Spleen (tissue), 11 donors: ENCODE measurements at regions not wholly inside any gene's neighbourhood (a gene's known extent, or its start where the extent isn't known, plus 50 kb on each side); places are given as distances from the start of the nearest gene placed in this dataset.

Experiments used
- DNase-seq: peaks from one replicate; pipeline ENCODE4 v3.0.0-alpha.2; 2020
- H3K27ac ChIP-seq, 8 donors: fragments of 200-600 bp; sonication (generic) in 7 of 8; 1 replicate in 4 of 8; 2 replicates in 4 of 8; pipeline versions ENCODE4 v1.5.0 to v1.8.0; 2016 to 2021; ENCODE audit warnings: inconsistent platforms in 4 of 8, mild to moderate bottlenecking in 4 of 8, moderate library complexity in 1 of 8
- H3K27me3 ChIP-seq, 7 donors: fragments of 200-600 bp; sonication (generic) in 6 of 7; replicated peaks in 1 of 7; 1 replicate in 4 of 7; 2 replicates in 3 of 7; pipeline versions ENCODE4 v1.5.0 to v1.8.0; 2016 to 2021; ENCODE audit warnings: inconsistent platforms in 3 of 7, mild to moderate bottlenecking in 1 of 7
- H3K36me3 ChIP-seq, 6 donors: fragments of 200-600 bp; sonication (generic) in 5 of 6; 1 replicate in 4 of 6; 2 replicates in 2 of 6; pipeline versions ENCODE4 v1.5.0 to v1.8.0; 2016 to 2021; ENCODE audit warnings: inconsistent platforms in 2 of 6
- H3K4me1 ChIP-seq, 6 donors: fragments of 200-600 bp; sonication (generic) in 5 of 6; 1 replicate in 3 of 6; 2 replicates in 3 of 6; pipeline versions ENCODE4 v1.5.0 to v1.8.0; 2016 to 2021; ENCODE audit warnings: inconsistent platforms in 3 of 6
- H3K4me3 ChIP-seq, 8 donors: fragments of 200-600 bp; sonication (generic) in 7 of 8; 1 replicate in 4 of 8; 2 replicates in 4 of 8; pipeline versions ENCODE4 v1.5.0 to v1.8.0; 2016 to 2021; ENCODE audit warnings: inconsistent platforms in 4 of 8, mild to moderate bottlenecking in 4 of 8, moderate library complexity in 2 of 8
- H3K9me3 ChIP-seq, 8 donors: fragments of 200-600 bp; sonication (generic) in 7 of 8; 1 replicate in 4 of 8; 2 replicates in 4 of 8; pipeline versions ENCODE4 v1.5.0 to v1.8.0; 2016 to 2021; ENCODE audit warnings: inconsistent platforms in 4 of 8
- CTCF ChIP-seq, 11 experiments: fragments of 200-600 bp in 7 of 11; fragments of 450-650 bp in 4 of 11; sonication (generic) in 4 of 11; IDR thresholded peaks in 8 of 11; conservative IDR thresholded peaks in 3 of 11; 1 replicate in 7 of 11; 2 replicates in 4 of 11; pipeline versions ENCODE4 v1.4.0 to v1.8.0; 2016 to 2021; ENCODE audit warnings: antibody characterized with exemption in 11 of 11, inconsistent platforms in 4 of 11, mild to moderate bottlenecking in 1 of 11
- POLR2A ChIP-seq, 3 donors: fragments of 450-650 bp; IDR thresholded peaks; one replicate each; pipeline ENCODE4 v1.5.1; 2017; ENCODE audit warnings: antibody characterized with exemption in 3 of 3, mild to moderate bottlenecking in 1 of 3
- POLR2AphosphoS5 ChIP-seq, 3 donors: sonication (generic); formaldehyde crosslinking; IDR thresholded peaks; one replicate each; pipeline ENCODE4 v1.5.1; 2017; ENCODE audit warnings: antibody characterized with exemption in 3 of 3
- WGBS, 5 donors: extraction: QIAGEN DNeasy Blood & Tissue Kit in 3 of 5; methylation state at CpG; one replicate each; pipeline versions ENCODE4 v1.1.5 to v1.1.7; 2013 to 2018; 5-methylcytosine and 5-hydroxymethylcytosine counted together
- intact Hi-C: fragments of 100-400 bp; cut with DNase I; formaldehyde crosslinking; loops from one replicate; pipeline ENCODE4 v1.15.0; 2023; ENCODE audit warnings: low total_unique reads
- donor health status: healthy with polysubstance abuse.
- donor health status: DM: no; HTN: no; CAD: no; lungs with moderate emphysema.
- donor health status: DM: no; HTN: no; CAD: no.
- donor health status: Bipolar disorder and iron deficiency.
- donor health status: healthy.
- donor health status: DM: no; HTN: no; CAD: no.
- donor health status: DM: yes; HTN: yes; CAD: no.

GRCh38 chr6:1190366-1190765 lies 121.5 kb upstream of the FOXQ1 start:
- WGBS, 5 donors, result 29 to 41% (median 34%) methylated on average over 5 of the region's 5 CpGs
- Histone ChIP-seq H3K27ac (no peak overlapping the region), H3K4me3 (no peak overlapping the region), H3K4me1 (no peaks in the 10 kb centered on the region), H3K36me3 (no peaks in the 10 kb centered on the region), H3K27me3 (peaks cover 0 to 16% (median 0%) of the 10 kb centered on the region in 7 donors), H3K9me3 (peaks cover 0 to 14% (median 12%) of the 10 kb centered on the region in 8 donors)
- TF ChIP-seq CTCF (IDR thresholded peaks at IDR 0.05 in 8 of 11, conservative IDR thresholded peaks at IDR 0.05 in 3 of 11) (no peak), POLR2AphosphoS5 (IDR thresholded peaks at IDR 0.05) (no peak), POLR2A (IDR thresholded peaks at IDR 0.05) (no peak)
- DNase-seq, result no peak
- intact Hi-C loops, result no loop called here

GRCh38 chr6:1188199-1188598 lies 123.7 kb upstream of the FOXQ1 start:
- H3K36me3 ChIP-seq, result no peaks in the 10 kb centered on the region
- H3K27me3 ChIP-seq, result peaks cover 0 to 27% (median 0%) of the 10 kb centered on the region in 7 donors
- no peak overlapping the region for H3K27ac ChIP-seq
- no peak for DNase-seq
- no peaks in the 10 kb centered on the region for H3K4me1 ChIP-seq
- TF ChIP-seq CTCF (IDR thresholded peaks at IDR 0.05 in 8 of 11, conservative IDR thresholded peaks at IDR 0.05 in 3 of 11) (no peak), POLR2A (IDR thresholded peaks at IDR 0.05) (no peak), POLR2AphosphoS5 (IDR thresholded peaks at IDR 0.05) (no peak)
- no peaks in the 10 kb centered on the region for H3K9me3 ChIP-seq
- intact Hi-C loops, result no loop called here
- H3K4me3 ChIP-seq, result no peak overlapping the region
- 78 to 86% (median 82%) methylated on average over 3 of the region's 3 CpGs for WGBS, 5 donors

GRCh38 chr6:1187293-1188131 lies 124.4 kb upstream of the FOXQ1 start:
- TF ChIP-seq CTCF (IDR thresholded peaks at IDR 0.05 in 8 of 11, conservative IDR thresholded peaks at IDR 0.05 in 3 of 11), result no peak
- no peak for TF ChIP-seq POLR2AphosphoS5 (IDR thresholded peaks at IDR 0.05)
- no peak for TF ChIP-seq POLR2A (IDR thresholded peaks at IDR 0.05)
- intact Hi-C loops, result no loop called here
- Histone ChIP-seq H3K27ac (no peak overlapping the region), H3K36me3 (no peaks in the 10 kb centered on the region), H3K27me3 (peaks cover 0 to 28% (median 0%) of the 10 kb centered on the region in 7 donors), H3K4me3 (no peak overlapping the region), H3K4me1 (no peaks in the 10 kb centered on the region), H3K9me3 (no peaks in the 10 kb centered on the region)
- no peak for DNase-seq
- 82 to 93% (median 89%) methylated on average over 7 of the region's 7 CpGs for WGBS, 5 donors

GRCh38 chr6:1184318-1184717 lies 127.6 kb upstream of the FOXQ1 start:
- WGBS, 5 donors, result 75 to 90% (median 83%) methylated on average over 4 of the region's 4 CpGs
- no peak for DNase-seq
- intact Hi-C loops, result no loop called here
- H3K9me3 ChIP-seq, result no peaks in the 10 kb centered on the region
- H3K36me3 ChIP-seq, result no peaks in the 10 kb centered on the region
- no peak overlapping the region for H3K27ac ChIP-seq
- TF ChIP-seq POLR2A (IDR thresholded peaks at IDR 0.05) (no peak), POLR2AphosphoS5 (IDR thresholded peaks at IDR 0.05) (no peak), CTCF (IDR thresholded peaks at IDR 0.05 in 8 of 11, conservative IDR thresholded peaks at IDR 0.05 in 3 of 11) (no peak)
- no peak overlapping the region for H3K4me3 ChIP-seq
- peaks cover 0 to 27% (median 0%) of the 10 kb centered on the region in 7 donors for H3K27me3 ChIP-seq
- no peaks in the 10 kb centered on the region for H3K4me1 ChIP-seq
